WI38 (cell line): ENCODE measurements at regions not wholly inside any gene's neighbourhood (a gene's known extent, or its start where the extent isn't known, plus 50 kb on each side); places are given as distances from the start of the nearest gene placed in this dataset.

ENCODE experiments used
- H3K4me3 ChIP-seq: 2 replicates; pipeline ENCODE4 v1.5.1; 2011; ENCODE audit warnings: low read depth, mild to moderate bottlenecking, control low read depth, low read length
- TF ChIP-seq, protein P1 (sequence below): IDR thresholded peaks from 2 replicates; pipeline ENCODE4 v1.5.1; 2012; ENCODE audit warnings: low read depth, mild to moderate bottlenecking, control low read depth, low read length

DNA sequence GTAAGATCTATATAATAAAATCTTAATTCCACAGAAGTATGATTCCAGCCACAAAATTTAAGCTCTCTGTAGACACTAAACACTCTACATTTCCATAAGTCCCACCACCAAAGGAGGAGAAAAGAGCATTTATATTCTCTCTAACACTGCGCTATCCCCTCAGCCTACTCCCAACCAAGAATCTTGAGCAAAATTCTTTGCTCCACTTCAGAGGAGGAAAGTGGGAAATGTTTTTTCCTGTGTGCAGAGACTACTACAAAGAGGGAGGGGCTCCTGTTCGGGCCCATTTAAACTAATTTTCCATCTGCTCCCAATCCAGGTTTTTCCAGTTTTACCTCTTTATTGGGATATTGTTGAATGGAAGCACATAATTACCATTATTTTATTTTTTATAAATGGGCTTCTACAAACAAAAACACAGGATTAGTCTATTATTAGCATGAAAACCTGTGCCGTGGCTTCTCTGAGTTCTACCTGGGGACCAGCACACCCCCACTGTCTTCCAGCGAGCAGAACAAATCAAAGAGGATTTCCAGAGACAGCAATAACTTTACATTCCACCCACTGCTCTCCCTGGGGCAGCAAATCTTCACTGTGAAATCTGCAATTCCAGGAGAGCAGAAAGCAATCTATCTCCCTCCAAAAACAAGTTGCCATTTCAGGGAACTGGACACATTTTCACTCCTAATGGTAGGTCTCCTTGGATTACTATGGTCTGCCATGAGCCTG lies 174.0 kb downstream of the DAD1 start:
- no peak overlapping the region for H3K4me3 ChIP-seq
- TF ChIP-seq, protein P1, sequence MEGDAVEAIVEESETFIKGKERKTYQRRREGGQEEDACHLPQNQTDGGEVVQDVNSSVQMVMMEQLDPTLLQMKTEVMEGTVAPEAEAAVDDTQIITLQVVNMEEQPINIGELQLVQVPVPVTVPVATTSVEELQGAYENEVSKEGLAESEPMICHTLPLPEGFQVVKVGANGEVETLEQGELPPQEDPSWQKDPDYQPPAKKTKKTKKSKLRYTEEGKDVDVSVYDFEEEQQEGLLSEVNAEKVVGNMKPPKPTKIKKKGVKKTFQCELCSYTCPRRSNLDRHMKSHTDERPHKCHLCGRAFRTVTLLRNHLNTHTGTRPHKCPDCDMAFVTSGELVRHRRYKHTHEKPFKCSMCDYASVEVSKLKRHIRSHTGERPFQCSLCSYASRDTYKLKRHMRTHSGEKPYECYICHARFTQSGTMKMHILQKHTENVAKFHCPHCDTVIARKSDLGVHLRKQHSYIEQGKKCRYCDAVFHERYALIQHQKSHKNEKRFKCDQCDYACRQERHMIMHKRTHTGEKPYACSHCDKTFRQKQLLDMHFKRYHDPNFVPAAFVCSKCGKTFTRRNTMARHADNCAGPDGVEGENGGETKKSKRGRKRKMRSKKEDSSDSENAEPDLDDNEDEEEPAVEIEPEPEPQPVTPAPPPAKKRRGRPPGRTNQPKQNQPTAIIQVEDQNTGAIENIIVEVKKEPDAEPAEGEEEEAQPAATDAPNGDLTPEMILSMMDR: no peak

DNA sequence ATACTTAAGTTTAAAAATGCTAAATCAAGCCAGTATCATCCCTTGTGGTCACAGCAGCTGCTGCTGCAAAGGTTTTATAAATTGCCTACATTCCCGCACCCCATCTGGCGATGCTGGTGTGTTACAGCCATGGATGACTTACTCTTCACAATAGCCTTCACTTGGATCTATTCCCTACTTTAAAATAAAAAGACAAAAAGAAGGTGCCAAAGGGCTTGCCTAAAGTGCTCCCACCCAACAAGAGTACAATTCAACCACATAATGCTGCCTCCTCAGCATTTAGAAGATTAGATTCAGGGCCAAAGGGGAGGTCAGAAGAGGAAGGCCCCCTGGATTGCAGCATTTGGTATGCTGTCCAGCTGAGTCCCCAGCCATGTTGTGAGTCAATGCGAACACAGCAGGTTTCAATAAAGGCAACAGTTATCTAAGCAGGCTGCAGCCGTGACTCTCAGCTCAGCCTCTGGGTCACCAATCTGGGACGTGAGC lies 176.1 kb downstream of the DAD1 start:
- no peak overlapping the region for H3K4me3 ChIP-seq
- TF ChIP-seq, protein P1: no peak

DNA sequence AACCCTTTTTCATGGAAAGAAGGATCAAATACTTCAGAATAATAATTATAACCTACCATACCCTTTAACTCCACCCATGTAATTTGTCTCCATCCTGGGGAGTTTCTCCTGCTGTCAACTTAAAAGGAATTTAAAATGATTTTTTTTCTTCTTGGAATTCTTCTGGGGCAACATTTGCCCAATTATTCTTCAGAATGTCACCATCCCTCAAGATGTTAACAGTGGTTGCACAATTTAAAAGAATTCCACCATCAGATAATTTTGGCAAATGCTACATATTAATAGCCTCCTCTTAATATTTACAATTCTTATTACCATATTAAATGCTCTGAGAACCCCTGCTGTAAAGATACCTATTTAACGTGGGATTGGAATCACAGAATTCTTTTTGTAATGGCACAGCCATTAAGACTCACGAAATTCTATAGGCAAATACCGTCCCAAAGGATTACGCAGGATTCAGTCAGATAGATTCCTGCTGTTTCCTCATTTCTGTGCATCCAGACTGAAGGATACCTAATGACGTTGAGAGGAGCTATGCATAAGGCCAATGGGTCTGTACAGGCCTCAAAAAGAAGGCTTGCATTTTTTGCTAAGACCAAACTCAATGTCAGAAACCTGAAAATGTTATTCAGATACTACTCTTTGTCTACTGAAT lies 177.5 kb downstream of the DAD1 start:
- TF ChIP-seq, protein P1: no peak
- H3K4me3 ChIP-seq: no peak overlapping the region

- TF ChIP-seq, protein P1: no peak
- H3K4me3 ChIP-seq: no peak overlapping the region
Observed at GRCh38 chr14:22410497-22410896, 178.5 kb downstream of the DAD1 start.

DNA sequence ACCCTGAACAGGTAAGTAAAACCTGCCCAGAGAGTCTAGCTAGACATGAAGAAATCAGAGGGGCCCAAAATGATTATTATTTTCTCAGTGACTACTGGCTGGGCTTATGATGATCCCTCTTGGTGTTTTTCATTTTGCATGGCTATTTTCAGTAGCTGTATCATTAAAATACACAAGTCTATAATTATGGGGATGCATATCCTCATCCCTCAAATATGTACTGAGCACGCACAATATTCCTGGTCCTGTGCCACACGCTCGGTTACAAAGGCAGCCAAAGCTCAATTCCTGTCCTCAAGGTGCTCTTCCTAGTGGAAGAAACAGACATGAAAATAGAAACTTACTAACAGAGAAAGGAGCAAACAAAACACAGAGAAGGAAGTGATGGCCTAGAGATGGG lies 180.0 kb downstream of the DAD1 start:
- no peak overlapping the region for H3K4me3 ChIP-seq
- TF ChIP-seq, protein P1: no peak

DNA sequence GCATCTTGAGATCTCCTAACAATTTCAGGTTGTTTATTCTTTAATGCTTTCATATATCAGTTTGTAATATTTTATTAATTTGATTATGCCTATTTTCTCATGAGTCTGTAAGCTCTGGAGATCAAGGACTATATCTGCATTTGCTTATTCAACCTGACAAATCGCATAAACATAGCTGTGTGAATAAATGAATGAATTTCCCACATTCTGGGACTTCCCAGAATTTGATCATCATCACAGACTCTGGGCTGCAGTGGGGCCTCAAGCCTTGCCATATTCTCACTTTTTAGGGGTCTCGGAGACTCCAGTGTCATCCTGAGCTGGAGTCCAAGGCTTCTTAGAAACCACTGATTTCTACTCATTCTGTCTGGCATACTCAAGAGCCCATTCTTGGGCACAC lies 180.5 kb downstream of the DAD1 start:
- no peak overlapping the region for H3K4me3 ChIP-seq
- TF ChIP-seq, protein P1: no peak

- no peak overlapping the region for H3K4me3 ChIP-seq
- TF ChIP-seq, protein P1: no peak
Observed at GRCh38 chr14:22407033-22407432, 182.0 kb downstream of the DAD1 start.
